ENCODE measurements at regions not wholly inside any gene's neighbourhood (a gene's known extent, or its start where the extent isn't known, plus 50 kb on each side); places are given as distances from the start of the nearest gene placed in this dataset.

- ATAC-seq (replicated peaks), result no peak
- peaks cover under 1 to 16% of the 10 kb centered on the region in 2 donors for H3K27me3 Mint-ChIP-seq
- peaks cover 0 to 4% of the 10 kb centered on the region in 2 donors for H3K9me3 Mint-ChIP-seq
- H3K4me3 Mint-ChIP-seq, result no peak overlapping the region
- H3K36me3 Mint-ChIP-seq (ENCODE audit: insufficient read depth), result no peaks in the 10 kb centered on the region
- no peaks in the 10 kb centered on the region for H3K4me1 Mint-ChIP-seq (ENCODE audit: low read depth in 2 of 2)
- no peak for DNase-seq
- H3K27ac Mint-ChIP-seq, result no peak overlapping the region
Measured at GRCh38 chr11:115561116-115561515, 56.9 kb upstream of the CADM1 start.

- Mint-ChIP-seq H3K4me1 (ENCODE audit: low read depth in 2 of 2) (no peaks in the 10 kb centered on the region), H3K4me3 (no peak overlapping the region), H3K27me3 (peaks cover 0 to 11% of the 10 kb centered on the region in 2 donors), H3K36me3 (ENCODE audit: insufficient read depth) (no peaks in the 10 kb centered on the region), H3K9me3 (peaks cover 0 to 4% of the 10 kb centered on the region in 2 donors), H3K27ac (no peak overlapping the region)
- no peak for DNase-seq
- no peak for ATAC-seq (replicated peaks)
Measured at GRCh38 chr11:115558635-115559034, 54.4 kb upstream of the CADM1 start.

- ATAC-seq (replicated peaks) (no peak), DNase-seq (no peak)
- H3K9me3 Mint-ChIP-seq, result peaks cover 0 to 4% of the 10 kb centered on the region in 2 donors
- H3K4me1 Mint-ChIP-seq (ENCODE audit: low read depth in 2 of 2), result no peaks in the 10 kb centered on the region
- no peak overlapping the region for H3K27ac Mint-ChIP-seq
- H3K4me3 Mint-ChIP-seq, result no peak overlapping the region
- H3K27me3 Mint-ChIP-seq, result peaks cover 0 to 11% of the 10 kb centered on the region in 2 donors
- no peaks in the 10 kb centered on the region for H3K36me3 Mint-ChIP-seq (ENCODE audit: insufficient read depth)
Measured at GRCh38 chr11:115557681-115558080, 53.5 kb upstream of the CADM1 start.

- Mint-ChIP-seq H3K36me3 (ENCODE audit: insufficient read depth) (no peaks in the 10 kb centered on the region), H3K27ac (no peak overlapping the region), H3K9me3 (peaks cover 0 to 2% of the 10 kb centered on the region in 2 donors), H3K4me1 (ENCODE audit: low read depth in 2 of 2) (no peaks in the 10 kb centered on the region), H3K4me3 (no peak overlapping the region), H3K27me3 (peaks cover 0 to 9% of the 10 kb centered on the region in 2 donors)
- ATAC-seq (replicated peaks) (no peak), DNase-seq (no peak)
Measured at GRCh38 chr11:115556984-115557383, 52.8 kb upstream of the CADM1 start.

- Mint-ChIP-seq H3K27ac (no peak overlapping the region), H3K27me3 (peaks cover under 1 to 6% of the 10 kb centered on the region in 2 donors), H3K36me3 (ENCODE audit: insufficient read depth) (no peaks in the 10 kb centered on the region), H3K9me3 (no peaks in the 10 kb centered on the region), H3K4me3 (no peak overlapping the region), H3K4me1 (ENCODE audit: low read depth in 2 of 2) (no peaks in the 10 kb centered on the region)
- DNase-seq (no peak), ATAC-seq (replicated peaks) (no peak)
Measured at GRCh38 chr11:115555336-115556090, 51.3 kb upstream of the CADM1 start.

All from effector memory CD8-positive, alpha-beta T cell (primary cell).